ENCODE measurements at regions not wholly inside any gene's neighbourhood (a gene's known extent, or its start where the extent isn't known, plus 50 kb on each side); places are given as distances from the start of the nearest gene placed in this dataset.

- no peak for TF ChIP-seq CTCF (IDR thresholded peaks at IDR 0.05; ENCODE audit: low read depth, low read length)
- no peak for TF ChIP-seq EZH2phosphoT487 (IDR thresholded peaks at IDR 0.05; ENCODE audit: low read depth)
Observed at GRCh38 chr21:22679207-22679606, 1681.0 kb downstream of the NCAM2 start.

Measured in OCI-LY3 (cell line).